GM12878 (cell line): ENCODE measurements at regions not wholly inside any gene's neighbourhood (a gene's known extent, or its start where the extent isn't known, plus 50 kb on each side); places are given as distances from the start of the nearest gene placed in this dataset.

Experiments
- BCL11A ChIP-seq: IDR thresholded peaks from 2 replicates; pipeline ENCODE4 v1.6.1; 2011; ENCODE audit warnings: low read depth, low read length
- NR2C2 ChIP-seq: IDR thresholded peaks from 2 replicates; pipeline ENCODE4 v1.6.1; 2011; ENCODE audit warnings: borderline replicate concordance, low read depth; ENCODE audit not compliant: control insufficient read depth, insufficient read length
- REST ChIP-seq: IDR thresholded peaks from 2 replicates; pipeline ENCODE4 v1.6.1; 2012; ENCODE audit warnings: mild to moderate bottlenecking, low read depth, low read length
- YY1 ChIP-seq: IDR thresholded peaks from 2 replicates; pipeline ENCODE4 v1.6.1; 2011; ENCODE audit warnings: low read depth, mild to moderate bottlenecking, low read length
- ZBTB40 ChIP-seq: fragments of 450-650 bp; IDR thresholded peaks from 2 replicates; pipeline ENCODE4 v1.6.1; 2016; ENCODE audit warnings: mild to moderate bottlenecking, moderate library complexity, borderline replicate concordance

- TF ChIP-seq REST (no peak), NR2C2 (no peak), BCL11A (no peak), YY1 (no peak), ZBTB40 (no peak)
These were observed 1881.7 kb downstream of the MRPL39 start (continued) for GRCh38 chr21:23725576-23725975.
